H9 (cell line): ENCODE measurements at regions not wholly inside any gene's neighbourhood (a gene's known extent, or its start where the extent isn't known, plus 50 kb on each side); places are given as distances from the start of the nearest gene placed in this dataset.

Experiments
- DNase-seq: peaks from one replicate; pipeline ENCODE4 v3.0.0-alpha.2; 2017
- H2AFZ ChIP-seq: one replicate; pipeline ENCODE4 v1.6.1; 2013; ENCODE audit warnings: mild to moderate bottlenecking, low read length, control low read depth, moderate library complexity
- H2AK5ac ChIP-seq: 2 replicates; pipeline ENCODE4 v1.6.1; 2013; ENCODE audit warnings: low read length, control low read depth, mixed read lengths; ENCODE audit not compliant: insufficient read length
- H2BK120ac ChIP-seq: one replicate; pipeline ENCODE4 v1.6.1; 2013; ENCODE audit warnings: low read depth, mild to moderate bottlenecking, low read length, control low read depth, inconsistent platforms; ENCODE audit not compliant: poor library complexity, severe bottlenecking
- H2BK12ac ChIP-seq: 2 replicates; pipeline ENCODE4 v1.6.1; 2013; ENCODE audit warnings: low read length, control low read depth, mixed read lengths, low read depth; ENCODE audit not compliant: insufficient read length
- H2BK15ac ChIP-seq: 2 replicates; pipeline ENCODE4 v1.6.1; 2013; ENCODE audit warnings: low read depth, low read length, control low read depth
- H2BK20ac ChIP-seq: one replicate; pipeline ENCODE4 v1.6.1; 2013; ENCODE audit warnings: low read depth, mild to moderate bottlenecking, low read length, control low read depth, inconsistent platforms; ENCODE audit not compliant: poor library complexity, severe bottlenecking
- H2BK5ac ChIP-seq: 2 replicates; pipeline ENCODE4 v1.6.1; 2013; ENCODE audit warnings: low read length, control low read depth, mixed read lengths; ENCODE audit not compliant: insufficient read length
- H3K14ac ChIP-seq: 2 replicates; pipeline ENCODE4 v1.6.1; 2013; ENCODE audit warnings: low read length, control low read depth; ENCODE audit not compliant: insufficient read depth
- H3K18ac ChIP-seq: 2 replicates; pipeline ENCODE4 v1.6.1; 2013; ENCODE audit warnings: low read depth, mild to moderate bottlenecking, mixed read lengths, low read length, control low read depth; ENCODE audit not compliant: insufficient read length
- H3K23ac ChIP-seq: 2 replicates; pipeline ENCODE4 v1.6.1; 2013; ENCODE audit warnings: low read length, control low read depth, mixed read lengths, low read depth; ENCODE audit not compliant: insufficient read length
- H3K23me2 ChIP-seq: 2 replicates; pipeline ENCODE4 v1.6.1; 2013; ENCODE audit warnings: low read depth, mild to moderate bottlenecking, mixed read lengths, low read length, control low read depth; ENCODE audit not compliant: insufficient read length, poor library complexity, severe bottlenecking
- H3K27ac ChIP-seq: 2 replicates; pipeline ENCODE4 v1.5.1; 2013; ENCODE audit warnings: low read length, control low read depth, mixed read lengths, low read depth; ENCODE audit not compliant: insufficient read length
- H3K27me3 ChIP-seq: 2 replicates; pipeline ENCODE4 v1.6.1; 2013; ENCODE audit warnings: low read length, control low read depth, inconsistent platforms; ENCODE audit not compliant: insufficient read depth
- H3K4ac ChIP-seq: 2 replicates; pipeline ENCODE4 v1.6.1; 2013; ENCODE audit warnings: low read depth, mild to moderate bottlenecking, control low read depth, inconsistent platforms, low read length, moderate library complexity
- H3K4me1 ChIP-seq: 2 replicates; pipeline ENCODE4 v1.6.1; 2013; ENCODE audit warnings: low read length, control low read depth, inconsistent platforms; ENCODE audit not compliant: insufficient read depth
- H3K4me2 ChIP-seq: 2 replicates; pipeline ENCODE4 v1.6.1; 2013; ENCODE audit warnings: low read length, control low read depth, mixed read lengths; ENCODE audit not compliant: insufficient read length, insufficient read depth
- H3K56ac ChIP-seq: 2 replicates; pipeline ENCODE4 v1.6.1; 2013; ENCODE audit warnings: low read depth, mild to moderate bottlenecking, mixed read lengths, low read length, control low read depth; ENCODE audit not compliant: insufficient read length
- H3K79me1 ChIP-seq: 2 replicates; pipeline ENCODE4 v1.6.1; 2013; ENCODE audit warnings: low read depth, mild to moderate bottlenecking, moderate library complexity, low read length, control low read depth, inconsistent platforms; ENCODE audit not compliant: insufficient read depth, poor library complexity, severe bottlenecking
- H3K79me2 ChIP-seq: 2 replicates; pipeline ENCODE4 v1.6.1; 2013; ENCODE audit warnings: low read length, control low read depth, inconsistent platforms; ENCODE audit not compliant: insufficient read depth
- H3K9ac ChIP-seq: 2 replicates; pipeline ENCODE4 v1.6.1; 2013; ENCODE audit warnings: low read length, control low read depth, mixed read lengths; ENCODE audit not compliant: insufficient read length; ENCODE audit errors: extremely low read depth
- H3K9me3 ChIP-seq: one replicate; pipeline ENCODE4 v1.6.1; 2013; ENCODE audit warnings: low read depth, low read length, inconsistent platforms; ENCODE audit not compliant: control insufficient read depth
- H3T11ph ChIP-seq: one replicate; pipeline ENCODE4 v1.6.1; 2013; ENCODE audit warnings: mild to moderate bottlenecking, low read length, control low read depth, inconsistent platforms
- H4K20me1 ChIP-seq: one replicate; pipeline ENCODE4 v1.6.1; 2013; ENCODE audit not compliant: control insufficient read depth, insufficient read length, insufficient read depth
- H4K5ac ChIP-seq: 2 replicates; pipeline ENCODE4 v1.6.1; 2013; ENCODE audit warnings: low read depth, mild to moderate bottlenecking, mixed read lengths, low read length, control low read depth; ENCODE audit not compliant: insufficient read length
- H4K8ac ChIP-seq: replicated peaks from 2 replicates; pipeline ENCODE4 v1.6.1; 2013; ENCODE audit warnings: low read length, control low read depth, mixed read lengths, low read depth; ENCODE audit not compliant: insufficient read length
- H4K91ac ChIP-seq: 2 replicates; pipeline ENCODE4 v1.6.1; 2013; ENCODE audit warnings: low read depth, mild to moderate bottlenecking, moderate library complexity, mixed read lengths, low read length, control low read depth; ENCODE audit not compliant: insufficient read length
- H3K27ac Mint-ChIP-seq, 3 experiments: 2 replicates in 2 of 3; 3 replicates in 1 of 3; pipeline ENCODE4 v1.8.0; 2020 to 2021; ENCODE audit warnings: mixed read lengths in 3 of 3, mild to moderate bottlenecking in 1 of 3, moderate library complexity in 1 of 3
- H3K27me3 Mint-ChIP-seq: 2 replicates; pipeline ENCODE4 v1.8.0; 2021; ENCODE audit warnings: low read depth, mild to moderate bottlenecking, moderate library complexity, mixed read lengths
- H3K36me3 Mint-ChIP-seq, 3 experiments: 2 replicates in 2 of 3; 3 replicates in 1 of 3; pipeline ENCODE4 v1.8.0; 2020 to 2021; ENCODE audit warnings: low read depth in 3 of 3, mixed read lengths in 3 of 3; ENCODE audit not compliant: insufficient read depth in 1 of 3
- H3K4me1 Mint-ChIP-seq, 2 experiments: 2 replicates each; pipeline ENCODE4 v1.8.0; 2020; ENCODE audit warnings: mixed read lengths in 2 of 2
- H3K4me3 Mint-ChIP-seq, 2 experiments: 2 replicates in 1 of 2; 3 replicates in 1 of 2; pipeline ENCODE4 v1.8.0; 2020 to 2021; ENCODE audit warnings: mild to moderate bottlenecking in 2 of 2, mixed read lengths in 2 of 2, moderate library complexity in 1 of 2
- H3K9me3 Mint-ChIP-seq, 2 experiments: 2 replicates in 1 of 2; 3 replicates in 1 of 2; pipeline ENCODE4 v1.8.0; 2020; ENCODE audit warnings: mild to moderate bottlenecking in 2 of 2, mixed read lengths in 2 of 2, moderate library complexity in 1 of 2
- WGBS: extraction: QIAGEN DNeasy Blood & Tissue Kit; methylation state at CpG from one replicate; pipeline ENCODE4 v1.1.7; 2013; ENCODE audit warnings: missing lambda C conversion rate, low lambda C conversion rate, mixed read lengths; ENCODE audit not compliant: insufficient read length; ENCODE audit errors: extremely low coverage; 5-methylcytosine and 5-hydroxymethylcytosine counted together
- TF ChIP-seq, protein P1 (sequence below): fragments of 200-600 bp; sonication (generic); conservative IDR thresholded peaks from 3 replicates; pipeline ENCODE4 v1.8.0; 2021; ENCODE audit warnings: antibody characterized with exemption, mild to moderate bottlenecking

DNA sequence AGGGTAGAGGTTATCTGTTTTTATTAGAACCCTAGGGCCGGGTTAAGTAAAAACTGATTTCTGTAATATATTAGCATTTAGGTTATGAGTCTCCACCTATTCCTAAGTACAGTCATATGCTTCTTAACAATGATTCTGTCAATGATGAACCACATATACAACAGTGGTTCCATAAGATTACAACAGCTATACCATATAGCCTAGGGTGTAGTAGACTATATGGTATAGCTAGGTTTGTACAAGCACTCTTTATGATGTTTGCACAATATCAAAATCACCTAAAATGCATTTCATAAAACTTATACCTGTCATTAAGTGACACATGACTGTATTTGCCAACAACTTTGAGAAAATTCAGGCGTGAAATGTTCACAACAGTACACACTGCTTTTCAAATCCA is 110.6 kb downstream of the RPL10L start:
- Histone ChIP-seq H3K79me1 (no peaks in the 10 kb centered on the region), H2BK120ac (no peak overlapping the region), H4K20me1 (no peaks in the 10 kb centered on the region), H3K23ac (no peak overlapping the region), H3K79me2 (no peaks in the 10 kb centered on the region), H3K14ac (no peak overlapping the region), H3K18ac (no peak overlapping the region), H3K27me3 (no peaks in the 10 kb centered on the region), H3K56ac (no peak overlapping the region), H3K9me3 (no peaks in the 10 kb centered on the region), H2BK15ac (no peak overlapping the region), H2BK20ac (no peak overlapping the region), H3K4me1 (no peaks in the 10 kb centered on the region), H2BK12ac (no peak overlapping the region), H3T11ph (no peak overlapping the region), H3K23me2 (no peaks in the 10 kb centered on the region), H3K4me2 (no peak overlapping the region), H3K27ac (no peak overlapping the region), H2AFZ (no peak overlapping the region), H3K9ac (no peak overlapping the region), H4K5ac (no peak overlapping the region), H3K4ac (no peak overlapping the region), H4K8ac (no peak overlapping the region), H2AK5ac (no peak overlapping the region), H2BK5ac (no peak overlapping the region), H4K91ac (no peak overlapping the region)
- Mint-ChIP-seq H3K9me3 (no peaks in the 10 kb centered on the region), H3K36me3 (no peaks in the 10 kb centered on the region; a peak in 1 of 7 replicates), H3K27me3 (no peaks in the 10 kb centered on the region), H3K27ac (no peak overlapping the region), H3K4me1 (no peaks in the 10 kb centered on the region), H3K4me3 (no peak overlapping the region)
- TF ChIP-seq, protein P1, sequence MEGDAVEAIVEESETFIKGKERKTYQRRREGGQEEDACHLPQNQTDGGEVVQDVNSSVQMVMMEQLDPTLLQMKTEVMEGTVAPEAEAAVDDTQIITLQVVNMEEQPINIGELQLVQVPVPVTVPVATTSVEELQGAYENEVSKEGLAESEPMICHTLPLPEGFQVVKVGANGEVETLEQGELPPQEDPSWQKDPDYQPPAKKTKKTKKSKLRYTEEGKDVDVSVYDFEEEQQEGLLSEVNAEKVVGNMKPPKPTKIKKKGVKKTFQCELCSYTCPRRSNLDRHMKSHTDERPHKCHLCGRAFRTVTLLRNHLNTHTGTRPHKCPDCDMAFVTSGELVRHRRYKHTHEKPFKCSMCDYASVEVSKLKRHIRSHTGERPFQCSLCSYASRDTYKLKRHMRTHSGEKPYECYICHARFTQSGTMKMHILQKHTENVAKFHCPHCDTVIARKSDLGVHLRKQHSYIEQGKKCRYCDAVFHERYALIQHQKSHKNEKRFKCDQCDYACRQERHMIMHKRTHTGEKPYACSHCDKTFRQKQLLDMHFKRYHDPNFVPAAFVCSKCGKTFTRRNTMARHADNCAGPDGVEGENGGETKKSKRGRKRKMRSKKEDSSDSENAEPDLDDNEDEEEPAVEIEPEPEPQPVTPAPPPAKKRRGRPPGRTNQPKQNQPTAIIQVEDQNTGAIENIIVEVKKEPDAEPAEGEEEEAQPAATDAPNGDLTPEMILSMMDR: no peak
- WGBS: no CpG with 5 or more reads among the region's 2 CpGs
- no peak for DNase-seq
